Hepatocyte (in vitro differentiated cells): ENCODE measurements at regions not wholly inside any gene's neighbourhood (a gene's known extent, or its start where the extent isn't known, plus 50 kb on each side); places are given as distances from the start of the nearest gene placed in this dataset.

Experiments
- CTCF ChIP-seq: fragments of 200-600 bp; sonication (generic); IDR thresholded peaks from 2 replicates; pipeline ENCODE4 v1.5.1; 2016; ENCODE audit warnings: antibody characterized with exemption, mild to moderate bottlenecking; ENCODE audit not compliant: poor library complexity
- EZH2phosphoT487 ChIP-seq: fragments of 200-600 bp; sonication (generic); IDR thresholded peaks from one replicate; pipeline ENCODE4 v1.6.1; 2018; ENCODE audit warnings: antibody characterized with exemption, mild to moderate bottlenecking, low read depth, moderate library complexity; ENCODE audit not compliant: unreplicated experiment, severe bottlenecking

DNA sequence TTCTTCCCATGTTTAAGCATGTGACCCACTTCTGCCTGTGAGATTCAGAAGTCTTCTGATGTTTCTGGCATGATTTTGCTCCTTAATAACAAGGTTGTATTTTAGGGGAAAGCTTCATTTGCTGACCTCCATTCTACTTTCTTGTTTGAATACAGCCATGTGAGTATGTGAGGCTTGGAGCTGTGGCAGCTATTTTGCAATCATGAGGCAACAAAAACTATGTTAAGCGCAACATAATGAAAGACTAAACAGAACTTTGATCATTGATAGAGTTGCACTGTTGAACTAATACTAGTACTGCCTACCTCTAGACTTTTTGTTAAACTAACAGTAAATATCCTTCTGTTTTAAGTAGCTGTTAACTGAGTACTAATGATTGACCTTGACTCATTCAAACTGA, 203.8 kb upstream of the FAM3C start:
- TF ChIP-seq EZH2phosphoT487 = no peak
- TF ChIP-seq CTCF = no peak
